ENCODE measurements at regions not wholly inside any gene's neighbourhood (a gene's known extent, or its start where the extent isn't known, plus 50 kb on each side); places are given as distances from the start of the nearest gene placed in this dataset.

DNA sequence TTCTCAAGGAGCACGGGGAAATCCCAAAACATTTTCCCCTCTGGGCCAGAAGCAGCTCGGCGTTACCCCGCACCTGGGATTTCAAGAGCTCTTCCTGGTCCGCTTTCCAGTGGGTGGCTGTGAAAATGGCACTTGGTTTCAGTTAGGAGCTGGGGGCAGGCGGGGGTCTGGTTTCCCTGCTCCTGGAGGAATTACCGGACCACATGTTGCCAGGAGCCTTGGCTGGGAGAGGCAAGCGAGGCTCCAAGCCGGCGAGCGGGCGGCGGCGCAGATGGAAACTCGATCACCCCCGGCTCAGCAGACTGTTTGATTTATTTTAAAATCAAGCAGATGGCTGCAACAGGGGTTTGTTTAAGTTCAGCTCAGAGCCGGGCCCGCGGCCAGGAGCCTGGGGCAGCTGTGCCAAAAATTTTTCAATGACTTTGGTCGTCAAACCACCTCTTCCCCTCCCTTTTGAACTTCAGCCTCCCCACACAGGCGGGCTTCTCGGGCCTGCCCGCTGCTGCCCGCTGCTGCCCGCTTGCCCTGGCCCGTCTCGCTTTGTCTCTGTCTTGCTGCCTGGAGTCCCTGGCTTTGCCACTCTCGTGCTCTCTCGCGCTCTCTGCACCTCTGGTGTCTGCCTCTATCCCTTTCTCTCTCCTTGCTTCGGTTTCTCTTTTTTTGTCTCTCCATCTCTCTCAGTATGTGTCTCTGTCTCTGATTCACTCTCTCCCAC, 108.0 kb upstream of the CIBAR2 start:
- Histone ChIP-seq H3K4me3 (ENCODE audit: low read depth, low read length) (peak overlapping the region; percentile 17), H3K27me3 (ENCODE audit: control insufficient read depth, insufficient read depth, low read length) (no peaks in the 10 kb centered on the region), H3K36me3 (ENCODE audit: control insufficient read depth, insufficient read depth, low read length) (no peaks in the 10 kb centered on the region)
- FAIRE-seq, result no peak
- TF ChIP-seq, protein P1, sequence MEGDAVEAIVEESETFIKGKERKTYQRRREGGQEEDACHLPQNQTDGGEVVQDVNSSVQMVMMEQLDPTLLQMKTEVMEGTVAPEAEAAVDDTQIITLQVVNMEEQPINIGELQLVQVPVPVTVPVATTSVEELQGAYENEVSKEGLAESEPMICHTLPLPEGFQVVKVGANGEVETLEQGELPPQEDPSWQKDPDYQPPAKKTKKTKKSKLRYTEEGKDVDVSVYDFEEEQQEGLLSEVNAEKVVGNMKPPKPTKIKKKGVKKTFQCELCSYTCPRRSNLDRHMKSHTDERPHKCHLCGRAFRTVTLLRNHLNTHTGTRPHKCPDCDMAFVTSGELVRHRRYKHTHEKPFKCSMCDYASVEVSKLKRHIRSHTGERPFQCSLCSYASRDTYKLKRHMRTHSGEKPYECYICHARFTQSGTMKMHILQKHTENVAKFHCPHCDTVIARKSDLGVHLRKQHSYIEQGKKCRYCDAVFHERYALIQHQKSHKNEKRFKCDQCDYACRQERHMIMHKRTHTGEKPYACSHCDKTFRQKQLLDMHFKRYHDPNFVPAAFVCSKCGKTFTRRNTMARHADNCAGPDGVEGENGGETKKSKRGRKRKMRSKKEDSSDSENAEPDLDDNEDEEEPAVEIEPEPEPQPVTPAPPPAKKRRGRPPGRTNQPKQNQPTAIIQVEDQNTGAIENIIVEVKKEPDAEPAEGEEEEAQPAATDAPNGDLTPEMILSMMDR (IDR thresholded peaks at IDR 0.05; ENCODE audit: insufficient read depth, low read length, severe bottlenecking), result no peak
- DNase-seq (ENCODE audit: low read depth), result peak; percentile 70

DNA sequence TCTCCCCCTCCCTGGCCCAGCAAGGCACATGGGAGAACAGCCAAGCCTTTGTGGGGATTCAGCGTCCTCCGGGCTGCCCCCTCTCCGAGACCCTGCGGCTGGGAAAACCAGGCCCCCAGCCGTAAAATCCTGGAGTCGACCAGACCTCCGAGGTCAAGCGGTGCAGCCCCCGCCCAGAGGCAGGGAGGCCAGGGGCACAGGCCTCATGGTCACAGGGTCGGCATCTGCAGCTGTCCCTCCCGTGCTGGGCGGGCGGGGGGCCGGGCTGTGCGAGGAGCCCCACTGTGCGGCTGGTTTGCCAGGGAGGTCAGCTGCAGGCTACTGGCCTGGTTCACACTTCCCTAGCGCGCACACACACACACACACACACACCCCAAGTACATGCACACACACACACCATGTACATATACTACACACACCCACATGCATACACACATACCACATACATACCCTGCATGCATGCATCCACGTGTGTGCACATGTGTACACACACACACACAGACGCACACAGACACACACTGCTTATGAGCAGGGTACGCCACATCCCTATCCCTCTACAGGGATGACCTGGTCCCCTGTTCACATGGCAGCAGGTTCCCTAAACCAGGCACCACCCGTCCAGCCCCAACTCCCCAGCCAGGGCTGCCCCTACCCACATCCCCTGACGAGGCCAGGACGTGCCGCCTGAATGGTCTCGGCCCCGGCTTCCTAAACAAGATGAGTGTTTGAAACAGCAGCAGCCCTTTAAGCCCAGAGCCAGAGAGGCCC, 108.9 kb upstream of the CIBAR2 start:
- Histone ChIP-seq H3K4me3 (ENCODE audit: low read depth, low read length) (no peak overlapping the region), H3K36me3 (ENCODE audit: control insufficient read depth, insufficient read depth, low read length) (no peaks in the 10 kb centered on the region), H3K27me3 (ENCODE audit: control insufficient read depth, insufficient read depth, low read length) (no peaks in the 10 kb centered on the region)
- TF ChIP-seq, protein P1 (IDR thresholded peaks at IDR 0.05; ENCODE audit: insufficient read depth, low read length, severe bottlenecking), result no peak
- DNase-seq (ENCODE audit: low read depth) (no peak), FAIRE-seq (no peak)

DNA sequence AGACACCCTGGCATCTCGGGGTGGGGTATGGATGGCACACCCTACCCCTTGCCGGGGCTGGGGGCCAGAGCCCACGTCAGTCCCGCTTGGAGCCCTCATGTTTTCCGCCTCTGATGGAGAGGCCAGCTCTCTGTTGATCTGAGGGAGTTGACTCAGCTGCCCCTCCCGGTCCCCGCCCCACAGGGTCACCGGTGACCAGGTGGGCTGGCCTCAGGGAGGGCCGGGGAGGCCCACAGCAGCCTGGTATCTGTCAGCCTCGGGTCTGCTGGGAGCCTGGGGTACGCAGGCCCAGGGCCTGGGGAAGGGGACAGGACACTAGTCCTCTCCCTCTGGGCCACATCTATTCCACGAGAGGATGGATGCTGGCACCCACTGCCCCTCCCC, 109.5 kb upstream of the CIBAR2 start:
- DNase-seq (ENCODE audit: low read depth) (no peak), FAIRE-seq (no peak)
- Histone ChIP-seq H3K4me3 (ENCODE audit: low read depth, low read length) (no peak overlapping the region), H3K36me3 (ENCODE audit: control insufficient read depth, insufficient read depth, low read length) (no peaks in the 10 kb centered on the region), H3K27me3 (ENCODE audit: control insufficient read depth, insufficient read depth, low read length) (no peaks in the 10 kb centered on the region)
- TF ChIP-seq, protein P1 (IDR thresholded peaks at IDR 0.05; ENCODE audit: insufficient read depth, low read length, severe bottlenecking), result no peak

DNA sequence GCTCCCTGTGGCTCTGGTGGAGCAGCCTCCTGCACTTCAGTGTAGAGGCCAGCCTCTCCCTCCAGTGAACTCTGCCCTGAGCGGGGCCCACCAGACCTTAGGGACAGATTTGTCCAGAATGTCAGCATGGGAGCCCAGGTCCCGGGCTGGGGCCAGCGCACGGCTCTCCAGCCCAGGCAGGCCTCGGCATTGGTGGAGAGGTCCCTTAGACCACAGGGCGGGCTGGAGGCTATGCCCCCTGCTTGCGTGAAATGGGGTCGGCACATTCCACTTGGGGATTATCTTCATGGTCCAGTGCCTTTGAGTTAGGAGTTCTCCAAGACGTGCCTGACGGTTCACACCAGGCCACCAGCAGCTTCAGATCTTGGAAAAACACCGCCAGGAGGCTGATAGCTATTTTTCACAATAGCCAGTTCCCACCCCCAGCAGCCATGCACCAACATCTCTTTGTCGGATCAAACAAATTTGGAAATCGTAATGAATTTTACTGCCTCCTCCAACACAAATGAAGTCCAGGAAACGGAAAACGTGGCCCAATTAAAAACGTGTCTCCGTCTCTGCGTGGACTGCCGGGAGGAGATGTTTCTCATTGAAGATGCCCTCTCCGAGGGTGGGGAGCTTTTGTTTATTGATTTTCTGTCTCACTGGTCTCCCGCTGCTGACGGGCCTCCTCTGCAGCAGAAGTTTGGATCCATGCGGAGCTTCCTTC, 110.0 kb upstream of the CIBAR2 start:
- no peak for DNase-seq (ENCODE audit: low read depth)
- Histone ChIP-seq H3K4me3 (ENCODE audit: low read depth, low read length) (no peak overlapping the region), H3K27me3 (ENCODE audit: control insufficient read depth, insufficient read depth, low read length) (no peaks in the 10 kb centered on the region), H3K36me3 (ENCODE audit: control insufficient read depth, insufficient read depth, low read length) (no peaks in the 10 kb centered on the region)
- TF ChIP-seq, protein P1 (IDR thresholded peaks at IDR 0.05; ENCODE audit: insufficient read depth, low read length, severe bottlenecking), result no peak
- no peak for FAIRE-seq

DNA sequence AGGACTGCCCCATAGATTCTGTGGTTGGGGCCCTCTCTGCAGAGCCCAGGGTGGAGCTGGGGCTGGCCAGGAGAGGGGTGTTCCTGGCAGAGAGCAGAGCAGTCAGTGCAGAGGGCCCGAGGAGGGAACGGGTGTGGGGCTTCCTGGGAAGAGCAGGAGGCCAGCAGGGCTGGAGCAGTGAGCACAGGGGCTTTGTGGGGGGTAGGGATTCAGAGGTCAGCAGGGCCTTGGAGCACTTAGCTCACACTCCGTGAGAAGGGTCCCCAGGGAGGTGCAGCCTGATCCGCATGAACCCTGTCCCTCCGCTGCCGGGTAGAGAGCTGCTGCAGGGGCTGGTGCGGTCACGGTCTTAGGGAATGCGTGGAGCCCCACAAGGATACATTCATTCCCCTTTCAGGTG, 113.0 kb upstream of the CIBAR2 start:
- no peak for FAIRE-seq

More for the DNA sequence above, 113.0 kb upstream of the CIBAR2 start:
- H3K4me3 ChIP-seq (ENCODE audit: low read depth, low read length), result no peak overlapping the region
- H3K27me3 ChIP-seq (ENCODE audit: control insufficient read depth, insufficient read depth, low read length), result no peaks in the 10 kb centered on the region
- H3K36me3 ChIP-seq (ENCODE audit: control insufficient read depth, insufficient read depth, low read length), result no peaks in the 10 kb centered on the region
- DNase-seq (ENCODE audit: low read depth), result no peak
- TF ChIP-seq, protein P1 (IDR thresholded peaks at IDR 0.05; ENCODE audit: insufficient read depth, low read length, severe bottlenecking), result no peak

Measured in bronchial epithelial cell (primary cell).